ENCODE measurements at regions not wholly inside any gene's neighbourhood (a gene's known extent, or its start where the extent isn't known, plus 50 kb on each side); places are given as distances from the start of the nearest gene placed in this dataset.

DNA sequence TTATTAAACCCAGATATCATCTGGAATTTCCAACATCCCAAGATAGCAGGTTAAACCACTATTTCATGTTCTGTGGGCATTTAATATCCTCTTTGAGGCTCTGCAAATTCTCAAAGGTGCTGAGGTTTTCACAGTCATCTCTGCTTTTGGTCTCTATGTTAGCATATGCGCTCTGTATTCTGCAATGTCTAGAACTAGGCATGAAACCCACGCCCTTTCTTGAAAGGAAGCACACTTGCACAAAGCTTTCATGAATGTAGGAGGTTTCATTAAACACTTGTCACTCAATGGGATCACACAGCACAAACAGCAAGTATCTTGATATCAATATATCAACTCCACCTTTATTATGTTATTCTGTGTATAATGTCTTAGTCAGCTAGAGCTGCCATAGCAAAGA is 172.0 kb upstream of the USP24 start:
- Histone ChIP-seq H3K36me3 (ENCODE audit: control insufficient read depth, insufficient read depth, low read length) (no peaks in the 10 kb centered on the region), H3K27ac (ENCODE audit: low read length) (no peak overlapping the region), H3K27me3 (ENCODE audit: control insufficient read depth, insufficient read depth, low read length) (no peaks in the 10 kb centered on the region), H3K4me3 (ENCODE audit: low read length) (no peak overlapping the region), H3K4me1 (ENCODE audit: control insufficient read depth, insufficient read depth, low read length) (peaks cover 6% of the 10 kb centered on the region), H3K9me3 (replicated peaks; ENCODE audit: control insufficient read depth, low read depth, low read length) (no peaks in the 10 kb centered on the region)
- WGBS (ENCODE audit: insufficient coverage): 80% methylated on average over 1 of the region's 2 CpGs
- no peak for DNase-seq

DNA sequence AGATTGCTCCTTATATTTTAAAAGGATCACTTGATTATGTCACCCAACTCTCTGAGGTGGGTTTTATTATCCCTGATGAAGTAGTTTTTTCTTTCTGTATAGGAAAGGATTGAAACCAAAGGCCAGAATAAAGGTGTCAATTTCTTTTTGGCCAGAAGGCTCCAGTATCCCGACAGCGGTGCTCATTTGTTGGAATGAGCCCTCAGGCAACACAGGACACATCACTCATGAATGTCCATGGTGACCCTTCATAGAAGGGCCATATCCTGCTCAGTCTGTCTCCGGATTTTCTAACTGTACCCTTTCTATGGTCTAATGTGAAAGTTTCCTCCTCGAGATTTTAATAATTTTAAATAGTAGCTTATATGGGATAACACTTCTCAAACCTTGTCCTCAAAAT is 171.3 kb upstream of the USP24 start:
- Histone ChIP-seq H3K9me3 (replicated peaks; ENCODE audit: control insufficient read depth, low read depth, low read length) (no peaks in the 10 kb centered on the region), H3K27ac (ENCODE audit: low read length) (no peak overlapping the region), H3K4me3 (ENCODE audit: low read length) (no peak overlapping the region), H3K27me3 (ENCODE audit: control insufficient read depth, insufficient read depth, low read length) (no peaks in the 10 kb centered on the region), H3K4me1 (ENCODE audit: control insufficient read depth, insufficient read depth, low read length) (peaks cover 6% of the 10 kb centered on the region), H3K36me3 (ENCODE audit: control insufficient read depth, insufficient read depth, low read length) (no peaks in the 10 kb centered on the region)
- no peak for DNase-seq
- WGBS (ENCODE audit: insufficient coverage): no CpG with 5 or more reads among the region's 4 CpGs

DNA sequence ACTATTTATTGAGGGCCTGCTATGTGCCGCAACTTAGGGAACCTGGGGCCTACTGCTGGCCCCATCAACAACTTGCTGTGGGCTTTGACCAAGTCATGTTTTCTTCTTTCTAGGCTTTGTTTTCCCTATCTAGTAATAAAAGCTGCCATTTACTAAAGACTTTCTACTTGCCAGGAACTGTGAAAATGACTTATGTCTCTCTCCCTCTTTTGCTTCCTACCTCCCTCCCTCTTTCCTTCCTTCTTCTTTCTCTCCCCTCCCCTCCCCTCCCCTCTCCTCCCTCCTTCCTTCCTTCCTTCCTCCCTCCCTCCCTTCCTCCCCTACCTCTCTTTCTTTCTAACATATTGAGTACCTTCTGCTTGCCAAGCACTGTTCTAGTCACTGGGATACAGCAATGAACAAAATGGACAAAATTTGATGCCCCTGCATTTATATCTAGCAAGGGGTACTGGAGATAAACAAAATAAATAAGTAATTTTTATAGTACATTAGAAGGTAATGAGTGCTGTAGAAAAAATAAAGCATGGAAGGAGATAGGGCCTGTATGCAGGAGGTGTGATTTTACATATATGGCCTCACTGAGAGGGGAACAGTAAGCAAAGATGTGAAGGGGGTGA is 170.3 kb upstream of the USP24 start:
- H3K4me3 ChIP-seq (ENCODE audit: low read length): no peak overlapping the region
- peaks cover 9% of the 10 kb centered on the region for H3K4me1 ChIP-seq (ENCODE audit: control insufficient read depth, insufficient read depth, low read length)
- H3K27ac ChIP-seq (ENCODE audit: low read length): no peak overlapping the region
- no CpG with 5 or more reads among the region's 1 CpG for WGBS (ENCODE audit: insufficient coverage)
- H3K36me3 ChIP-seq (ENCODE audit: control insufficient read depth, insufficient read depth, low read length): no peaks in the 10 kb centered on the region
- H3K27me3 ChIP-seq (ENCODE audit: control insufficient read depth, insufficient read depth, low read length): no peaks in the 10 kb centered on the region
- no peak for DNase-seq
- H3K9me3 ChIP-seq (replicated peaks; ENCODE audit: control insufficient read depth, low read depth, low read length): no peaks in the 10 kb centered on the region

- H3K4me1 ChIP-seq (ENCODE audit: control insufficient read depth, insufficient read depth, low read length): peaks cover 11% of the 10 kb centered on the region
- no peaks in the 10 kb centered on the region for H3K36me3 ChIP-seq (ENCODE audit: control insufficient read depth, insufficient read depth, low read length)
- H3K4me3 ChIP-seq (ENCODE audit: low read length): no peak overlapping the region
- H3K27ac ChIP-seq (ENCODE audit: low read length): no peak overlapping the region
- H3K27me3 ChIP-seq (ENCODE audit: control insufficient read depth, insufficient read depth, low read length): no peaks in the 10 kb centered on the region
- DNase-seq: no peak
- 90% methylated on average over 4 of the region's 7 CpGs for WGBS (ENCODE audit: insufficient coverage)
- H3K9me3 ChIP-seq (replicated peaks; ENCODE audit: control insufficient read depth, low read depth, low read length): no peaks in the 10 kb centered on the region
Measured at GRCh38 chr1:55384637-55385036, 169.5 kb upstream of the USP24 start.

DNA sequence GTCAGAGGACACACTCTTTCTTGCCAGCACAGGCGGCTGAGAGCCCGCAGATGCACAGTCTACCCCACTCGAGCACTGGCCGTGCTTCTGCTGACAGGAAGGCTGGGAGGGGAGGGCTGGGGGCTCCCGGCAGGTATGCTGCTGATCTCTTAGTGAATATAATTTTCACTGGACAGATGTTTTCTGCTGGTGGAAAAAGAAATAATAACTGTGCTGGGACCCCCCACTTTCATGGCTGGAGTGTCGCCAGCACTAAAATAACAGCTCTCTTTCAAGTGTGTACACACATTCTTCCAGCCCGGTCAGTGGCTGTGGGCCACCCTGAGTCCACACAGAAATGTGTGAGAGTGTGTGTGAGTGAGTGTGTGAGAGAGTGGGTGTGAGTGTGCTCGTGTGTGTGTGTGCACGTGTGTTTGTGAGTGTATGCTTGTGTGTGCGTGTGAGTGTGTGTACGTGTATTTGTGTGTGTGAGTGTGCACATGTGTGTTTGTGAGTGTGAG is 167.7 kb upstream of the USP24 start:
- no peaks in the 10 kb centered on the region for H3K9me3 ChIP-seq (replicated peaks; ENCODE audit: control insufficient read depth, low read depth, low read length)
- H3K4me1 ChIP-seq (ENCODE audit: control insufficient read depth, insufficient read depth, low read length): peaks cover 11% of the 10 kb centered on the region
- H3K27me3 ChIP-seq (ENCODE audit: control insufficient read depth, insufficient read depth, low read length): no peaks in the 10 kb centered on the region
- no peak overlapping the region for H3K27ac ChIP-seq (ENCODE audit: low read length)
- H3K4me3 ChIP-seq (ENCODE audit: low read length): no peak overlapping the region
- WGBS (ENCODE audit: insufficient coverage): 36% methylated on average over 9 of the region's 11 CpGs
- H3K36me3 ChIP-seq (ENCODE audit: control insufficient read depth, insufficient read depth, low read length): no peaks in the 10 kb centered on the region
- peak; percentile 51 for DNase-seq

DNA sequence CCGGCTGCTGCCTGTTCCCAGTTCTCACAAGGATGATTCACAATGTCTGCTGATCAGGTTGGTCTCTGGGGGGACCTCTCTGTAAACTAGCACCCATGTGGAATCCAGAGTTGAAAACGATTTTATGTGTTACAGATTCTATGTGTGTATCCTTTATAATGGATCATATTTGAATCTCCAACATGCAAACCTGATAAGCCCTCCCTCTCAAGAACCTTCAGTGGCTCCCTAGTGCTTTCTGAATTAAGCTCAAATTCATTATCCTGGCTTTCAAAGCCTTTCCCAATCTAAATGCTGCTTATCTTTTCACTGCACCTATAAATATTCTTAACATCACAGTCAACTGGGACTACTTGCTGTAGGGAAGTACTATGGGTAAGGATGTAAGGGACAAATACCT is 166.8 kb upstream of the USP24 start:
- H3K4me3 ChIP-seq (ENCODE audit: low read length): no peak overlapping the region
- DNase-seq: no peak
- H3K9me3 ChIP-seq (replicated peaks; ENCODE audit: control insufficient read depth, low read depth, low read length): no peaks in the 10 kb centered on the region
- 100% methylated on average over 1 of the region's 2 CpGs for WGBS (ENCODE audit: insufficient coverage)
- H3K27me3 ChIP-seq (ENCODE audit: control insufficient read depth, insufficient read depth, low read length): no peaks in the 10 kb centered on the region
- no peaks in the 10 kb centered on the region for H3K36me3 ChIP-seq (ENCODE audit: control insufficient read depth, insufficient read depth, low read length)
- no peak overlapping the region for H3K27ac ChIP-seq (ENCODE audit: low read length)
- H3K4me1 ChIP-seq (ENCODE audit: control insufficient read depth, insufficient read depth, low read length): peaks cover 11% of the 10 kb centered on the region

- 87% methylated on average over 5 of the region's 5 CpGs for WGBS (ENCODE audit: insufficient coverage)
- H3K27ac ChIP-seq (ENCODE audit: low read length): no peak overlapping the region
- no peak overlapping the region for H3K4me3 ChIP-seq (ENCODE audit: low read length)
- H3K27me3 ChIP-seq (ENCODE audit: control insufficient read depth, insufficient read depth, low read length): no peaks in the 10 kb centered on the region
- no peaks in the 10 kb centered on the region for H3K9me3 ChIP-seq (replicated peaks; ENCODE audit: control insufficient read depth, low read depth, low read length)
- peaks cover 11% of the 10 kb centered on the region for H3K4me1 ChIP-seq (ENCODE audit: control insufficient read depth, insufficient read depth, low read length)
- no peak for DNase-seq
- H3K36me3 ChIP-seq (ENCODE audit: control insufficient read depth, insufficient read depth, low read length): no peaks in the 10 kb centered on the region
Measured at GRCh38 chr1:55381491-55381890, 166.3 kb upstream of the USP24 start.

DNA sequence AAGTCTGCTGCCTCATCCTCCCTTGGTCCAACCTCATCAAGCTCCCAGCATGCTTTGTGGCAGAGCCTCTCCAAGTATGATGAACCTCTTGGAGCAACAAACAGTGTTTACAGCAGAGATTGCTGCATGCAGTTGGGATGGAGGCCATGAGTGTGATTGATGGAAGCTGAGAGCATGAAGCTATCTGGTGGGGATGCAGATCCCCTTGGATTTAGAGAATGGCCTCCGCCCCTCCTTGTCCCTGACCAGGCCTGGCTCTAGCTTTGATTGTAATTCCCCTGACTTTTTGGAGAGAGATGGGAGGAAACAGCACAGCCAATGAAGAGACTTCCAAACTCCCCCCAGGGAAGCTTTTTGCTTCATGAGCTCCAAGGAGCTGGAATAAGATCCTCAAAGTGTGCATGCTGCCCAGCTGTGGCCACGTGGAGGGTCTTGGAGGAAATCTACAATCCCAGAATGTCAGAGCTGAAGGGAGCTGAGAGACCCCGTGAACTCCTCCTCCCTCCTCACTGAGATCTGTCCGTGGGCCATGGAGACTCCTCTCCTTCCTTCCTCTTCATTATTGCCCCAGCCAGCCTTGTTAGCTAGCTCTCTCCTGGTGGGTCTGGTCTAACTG is 165.3 kb upstream of the USP24 start:
- Histone ChIP-seq H3K27me3 (ENCODE audit: control insufficient read depth, insufficient read depth, low read length) (no peaks in the 10 kb centered on the region), H3K9me3 (replicated peaks; ENCODE audit: control insufficient read depth, low read depth, low read length) (no peaks in the 10 kb centered on the region), H3K27ac (ENCODE audit: low read length) (peak overlapping the region; percentile 53), H3K4me1 (ENCODE audit: control insufficient read depth, insufficient read depth, low read length) (peaks cover 13% of the 10 kb centered on the region), H3K4me3 (ENCODE audit: low read length) (no peak overlapping the region), H3K36me3 (ENCODE audit: control insufficient read depth, insufficient read depth, low read length) (no peaks in the 10 kb centered on the region)
- DNase-seq: peak; percentile 96
- 22% methylated on average over 2 of the region's 4 CpGs for WGBS (ENCODE audit: insufficient coverage)

DNA sequence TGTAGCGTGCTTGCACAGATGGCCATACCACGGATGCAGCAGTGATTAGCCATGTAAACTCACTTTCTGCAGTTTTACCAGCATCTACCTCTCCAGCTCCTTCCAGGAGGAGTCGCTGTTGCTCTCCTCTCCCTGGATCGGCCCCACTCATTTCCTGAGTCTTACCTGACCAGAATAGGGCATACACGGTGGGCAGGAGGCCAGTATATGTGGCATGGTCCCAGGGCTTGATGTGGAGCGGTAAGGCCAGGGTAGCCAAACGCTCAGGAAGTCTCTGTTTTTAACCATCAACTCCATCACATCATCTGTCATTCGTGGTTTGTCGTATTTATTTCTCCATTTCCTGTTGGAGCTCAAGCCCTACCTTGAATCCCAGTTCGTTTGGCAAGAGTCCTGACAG is 163.4 kb upstream of the USP24 start:
- H3K4me1 ChIP-seq (ENCODE audit: control insufficient read depth, insufficient read depth, low read length): peaks cover 21% of the 10 kb centered on the region
- DNase-seq: no peak
- H3K27ac ChIP-seq (ENCODE audit: low read length): no peak overlapping the region
- WGBS (ENCODE audit: insufficient coverage): 71% methylated on average over 5 of the region's 10 CpGs
- no peak overlapping the region for H3K4me3 ChIP-seq (ENCODE audit: low read length)
- no peaks in the 10 kb centered on the region for H3K36me3 ChIP-seq (ENCODE audit: control insufficient read depth, insufficient read depth, low read length)
- H3K27me3 ChIP-seq (ENCODE audit: control insufficient read depth, insufficient read depth, low read length): no peaks in the 10 kb centered on the region
- no peaks in the 10 kb centered on the region for H3K9me3 ChIP-seq (replicated peaks; ENCODE audit: control insufficient read depth, low read depth, low read length)

DNA sequence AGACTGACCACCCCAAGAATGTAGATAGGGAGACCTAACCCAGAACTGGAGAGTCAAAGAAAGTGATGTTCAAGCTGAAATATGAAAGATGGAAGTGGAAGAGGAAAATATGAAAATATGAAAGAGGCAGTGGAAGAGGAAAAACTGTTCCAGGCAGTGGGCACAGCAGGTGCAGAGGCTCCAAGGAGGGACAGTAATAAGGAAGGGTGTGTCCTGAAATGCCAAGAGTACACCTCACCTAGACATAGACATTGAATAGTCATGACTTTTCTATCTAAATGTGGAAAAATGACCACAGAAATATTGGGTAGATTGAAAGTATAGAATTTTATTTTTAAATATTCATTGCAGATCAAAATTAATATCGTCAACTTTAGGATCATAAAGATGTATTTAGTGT is 161.7 kb upstream of the USP24 start:
- WGBS (ENCODE audit: insufficient coverage): no CpG with 5 or more reads among the region's 1 CpG
- H3K4me1 ChIP-seq (ENCODE audit: control insufficient read depth, insufficient read depth, low read length): peaks cover 15% of the 10 kb centered on the region
- no peak overlapping the region for H3K27ac ChIP-seq (ENCODE audit: low read length)
- no peak overlapping the region for H3K4me3 ChIP-seq (ENCODE audit: low read length)
- H3K36me3 ChIP-seq (ENCODE audit: control insufficient read depth, insufficient read depth, low read length): no peaks in the 10 kb centered on the region
- no peaks in the 10 kb centered on the region for H3K9me3 ChIP-seq (replicated peaks; ENCODE audit: control insufficient read depth, low read depth, low read length)
- no peak for DNase-seq
- H3K27me3 ChIP-seq (ENCODE audit: control insufficient read depth, insufficient read depth, low read length): no peaks in the 10 kb centered on the region
